GM19397 (cell line): ENCODE measurements at regions not wholly inside any gene's neighbourhood (a gene's known extent, or its start where the extent isn't known, plus 50 kb on each side); places are given as distances from the start of the nearest gene placed in this dataset.
"Not testable (repeated sequence)": the region's sequence is repeated elsewhere in the genome, so short reads cannot be mapped to it uniquely, and the experiment has no call there.

Experiments
- ATAC-seq: cut with Tn5 transposase; IDR thresholded peaks from one replicate; pipeline ENCODE4 v1.9.1; 2021; ENCODE audit warnings: mild to moderate bottlenecking, moderate library complexity; ENCODE audit not compliant: unreplicated experiment

- not testable (repeated sequence) for ATAC-seq
Observed at GRCh38 chr9:17888964-17889363, 310.1 kb downstream of the SH3GL2 start.

- ATAC-seq = no peak
Observed at GRCh38 chr9:17894501-17895160, 315.8 kb downstream of the SH3GL2 start.

DNA sequence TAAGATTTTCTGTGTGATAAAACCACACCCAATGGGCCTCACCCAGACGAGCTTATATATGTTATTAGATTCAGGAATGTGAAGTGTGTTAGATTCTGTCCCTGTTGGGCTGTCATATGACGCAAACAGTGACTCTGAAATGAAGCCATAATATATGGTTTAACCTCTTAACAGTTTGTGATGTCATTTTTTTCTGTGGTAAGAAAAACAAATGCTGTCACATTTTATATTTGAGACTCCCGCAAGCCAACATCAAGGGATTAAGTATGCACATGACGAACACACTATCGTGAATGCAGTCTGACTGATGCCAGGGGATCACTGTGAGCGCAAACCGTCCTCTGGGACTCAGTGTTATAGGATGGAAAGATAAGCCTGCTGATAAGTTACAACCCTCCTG is 321.7 kb downstream of the SH3GL2 start:
- no peak for ATAC-seq

DNA sequence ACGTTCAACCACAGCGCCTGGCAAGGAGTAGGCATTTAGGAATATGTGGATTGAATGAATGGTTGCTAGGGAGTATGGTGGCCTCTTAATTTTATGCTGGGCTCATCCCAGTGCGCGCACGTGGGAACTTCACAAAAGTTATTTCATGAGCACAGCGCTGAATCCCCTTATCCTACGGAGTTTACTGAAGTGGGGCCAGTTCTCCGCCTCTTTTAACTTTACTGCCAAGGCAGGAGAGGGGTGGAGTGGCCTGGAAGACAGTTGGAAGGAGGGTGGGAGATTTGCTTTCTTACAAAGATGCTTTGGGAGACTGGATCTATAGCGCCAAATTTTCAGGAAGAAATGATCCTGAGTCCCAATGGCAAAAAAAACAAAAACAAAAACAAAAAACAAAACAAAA is 326.5 kb downstream of the SH3GL2 start:
- no peak for ATAC-seq

GRCh38 chr9:17905781-17906175 is 326.9 kb downstream of the SH3GL2 start:
- ATAC-seq = no peak

- no peak for ATAC-seq
Observed at GRCh38 chr9:17906176-17906840, 327.4 kb downstream of the SH3GL2 start.

DNA sequence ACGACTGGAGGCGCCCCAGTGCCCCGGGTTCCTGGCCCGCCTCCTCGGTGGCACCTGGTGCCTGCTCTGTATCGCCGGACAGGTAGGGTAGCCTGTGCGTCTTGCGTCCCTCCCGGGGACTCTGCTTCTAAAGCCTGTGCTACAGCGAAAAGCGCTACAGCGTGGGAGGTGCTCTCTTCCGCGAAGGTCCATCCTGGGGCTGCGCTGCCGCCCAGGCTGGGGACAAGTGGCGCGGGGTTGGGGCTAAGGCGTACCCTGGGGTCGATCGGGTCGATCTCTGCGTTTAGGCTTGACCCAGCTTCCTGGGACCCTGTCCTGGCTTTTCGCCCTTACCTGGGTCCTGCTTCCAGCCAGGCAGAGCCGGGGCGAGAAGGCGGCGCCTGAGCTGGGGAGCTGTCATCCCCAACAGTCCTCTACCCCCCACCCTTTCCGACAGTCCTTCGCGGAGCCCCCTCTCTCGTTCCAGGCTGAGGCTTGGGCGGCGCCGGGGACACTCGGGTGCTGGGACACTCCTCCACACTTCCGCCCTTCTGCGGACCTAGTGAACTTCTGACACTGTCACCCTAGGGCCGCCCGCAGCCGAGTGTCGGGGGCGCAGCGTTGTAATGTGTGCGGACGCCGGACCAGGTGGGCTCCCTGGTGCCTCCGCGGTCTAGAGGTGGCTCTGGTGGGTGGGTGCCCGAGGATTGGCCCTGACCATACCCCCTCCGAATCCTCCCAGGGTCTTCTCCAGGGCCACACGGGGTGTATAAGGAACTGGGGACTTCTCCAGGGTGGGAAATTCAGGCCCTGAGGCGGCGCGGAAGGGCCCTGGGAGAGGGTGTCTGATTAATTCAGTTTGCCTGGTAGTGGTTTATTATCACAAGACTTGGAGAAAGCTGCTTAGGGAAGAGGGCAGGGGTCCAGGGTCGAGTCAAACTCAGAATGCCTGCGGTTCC is 328.2 kb downstream of the SH3GL2 start:
- ATAC-seq = no peak

DNA sequence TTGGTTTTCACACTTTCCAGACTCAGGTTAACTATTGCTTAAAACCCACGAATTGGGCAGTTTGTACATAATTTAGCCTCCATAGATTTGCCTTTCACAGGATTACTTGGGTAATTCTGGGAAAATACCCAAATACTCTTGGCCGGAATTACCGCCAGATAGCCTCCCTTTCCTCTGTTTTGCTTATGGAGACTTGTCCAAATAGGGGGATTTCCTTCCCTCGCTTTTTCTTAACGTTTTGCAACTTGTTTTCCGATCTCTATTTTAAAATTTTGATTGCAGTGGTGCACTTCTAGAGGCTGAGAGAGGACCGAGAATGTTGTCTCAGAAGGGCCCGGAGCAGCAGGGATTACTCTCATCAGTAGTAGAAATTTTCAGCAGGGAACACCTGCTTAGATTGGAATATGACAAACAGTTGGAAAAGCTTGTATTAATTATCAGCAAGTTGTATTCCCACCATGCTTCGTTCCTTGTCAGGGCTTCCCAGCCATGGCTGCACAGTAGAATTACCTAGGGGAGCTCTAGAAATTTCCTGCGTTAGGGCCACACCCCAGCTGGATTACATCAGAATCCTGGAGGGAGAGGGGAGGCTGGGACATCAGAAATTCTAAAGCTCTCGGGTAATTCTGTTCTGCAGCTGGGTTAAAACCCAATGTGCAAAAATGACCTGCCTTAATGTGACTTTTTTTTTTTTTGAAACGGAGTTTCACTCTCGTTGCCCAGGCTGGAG is 329.1 kb downstream of the SH3GL2 start:
- ATAC-seq = no peak

DNA sequence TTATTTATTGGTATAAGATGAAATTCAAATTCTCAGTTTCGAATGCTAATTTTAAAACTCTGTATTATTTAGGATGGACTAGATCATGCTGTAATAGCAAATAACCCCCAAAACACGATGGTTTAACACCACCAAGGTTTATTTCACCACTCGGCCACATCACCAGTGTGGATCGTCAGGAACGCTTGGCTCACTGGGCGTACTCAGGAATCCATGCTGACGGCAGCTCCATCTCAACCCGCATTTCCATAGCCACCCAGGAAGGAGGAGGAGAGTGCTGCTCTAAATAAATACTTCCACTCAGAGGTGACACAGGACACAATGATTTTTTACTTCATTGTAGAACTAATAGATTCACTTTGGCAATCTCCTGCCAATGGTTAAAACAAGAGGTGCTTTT is 347.4 kb downstream of the SH3GL2 start:
- no peak for ATAC-seq

DNA sequence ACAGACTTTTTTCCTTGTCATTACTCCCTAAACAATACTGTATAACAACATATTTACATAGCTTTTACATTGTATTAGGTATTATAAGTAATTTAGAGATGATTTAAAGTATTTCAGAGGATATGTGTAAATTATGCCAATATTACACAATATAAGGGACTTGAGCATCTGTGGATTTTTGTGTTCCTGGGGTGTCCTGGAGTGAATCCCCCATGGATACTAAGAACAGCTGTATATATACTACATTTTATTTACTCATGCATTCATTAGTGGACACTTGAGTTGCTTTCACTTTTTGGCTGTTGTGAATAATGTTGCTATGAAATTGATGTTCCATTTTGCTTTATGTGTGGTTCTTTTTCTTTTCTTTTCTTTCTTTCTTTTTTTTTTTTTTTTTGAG is 348.8 kb downstream of the SH3GL2 start:
- no peak for ATAC-seq

- no peak for ATAC-seq
Observed at GRCh38 chr9:17928228-17928627, 349.4 kb downstream of the SH3GL2 start.

GRCh38 chr9:17928768-17929167 is 349.9 kb downstream of the SH3GL2 start:
- ATAC-seq = no peak

DNA sequence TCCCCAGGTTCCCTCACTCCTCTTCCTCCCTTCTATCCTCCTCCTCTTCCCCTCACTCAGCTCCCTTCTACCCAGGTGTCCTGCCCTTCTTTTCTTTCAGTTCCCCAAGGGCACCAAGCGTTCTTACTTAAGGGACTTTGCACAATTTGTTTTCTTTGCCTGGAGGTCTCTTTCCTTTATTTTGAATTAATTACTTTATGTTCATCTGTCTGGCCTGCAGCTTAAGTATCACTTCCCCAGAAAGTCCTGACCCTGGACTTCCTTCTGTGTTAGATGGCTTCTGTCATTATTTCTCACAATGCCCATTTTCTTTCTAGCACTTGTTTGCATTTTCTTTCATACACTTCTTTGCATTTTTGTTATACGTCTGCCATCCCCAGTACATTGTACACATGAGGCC is 350.6 kb downstream of the SH3GL2 start:
- no peak for ATAC-seq

- no peak for ATAC-seq
Observed at GRCh38 chr9:17930071-17930470, 351.2 kb downstream of the SH3GL2 start.

DNA sequence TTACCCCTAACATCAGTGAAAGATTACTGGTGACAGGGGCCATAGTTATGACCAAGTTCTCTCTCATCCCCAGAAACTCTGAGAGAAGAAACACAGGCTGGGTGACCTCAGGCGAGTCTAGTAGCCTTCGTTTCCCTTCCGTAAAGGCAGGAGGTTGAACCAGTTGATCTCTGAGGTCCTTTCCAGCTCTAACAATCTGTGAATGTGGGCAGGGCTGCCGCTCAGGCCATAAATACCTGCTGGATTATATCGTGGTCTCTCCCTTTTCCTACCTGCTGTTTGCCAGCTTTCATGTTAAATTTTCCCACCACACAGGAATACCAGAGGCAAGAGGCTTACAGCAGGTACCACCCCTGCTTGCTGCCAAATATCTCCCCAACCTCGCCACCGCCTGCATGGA is 357.5 kb downstream of the SH3GL2 start:
- no peak for ATAC-seq

- ATAC-seq = no peak
Observed at GRCh38 chr9:17938035-17938655, 359.3 kb downstream of the SH3GL2 start.

DNA sequence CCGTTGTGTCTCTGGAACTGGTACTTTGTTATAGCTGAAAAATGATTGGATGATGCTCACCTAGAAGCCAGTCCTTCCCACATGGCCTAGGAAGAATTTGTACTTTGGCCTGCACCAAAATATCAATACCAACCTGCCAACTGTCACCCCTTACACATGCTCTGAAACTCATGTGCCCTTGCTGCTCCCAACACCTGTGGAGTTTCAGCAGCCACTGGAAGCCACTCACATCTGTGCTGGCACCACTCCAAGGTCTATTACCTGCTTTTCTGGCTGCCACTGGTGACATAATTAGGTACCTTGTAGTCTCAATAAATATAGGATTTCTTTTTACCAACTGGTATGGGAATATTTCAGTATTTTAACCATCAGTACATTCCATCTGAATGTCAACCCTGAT is 363.6 kb downstream of the SH3GL2 start:
- no peak for ATAC-seq

DNA sequence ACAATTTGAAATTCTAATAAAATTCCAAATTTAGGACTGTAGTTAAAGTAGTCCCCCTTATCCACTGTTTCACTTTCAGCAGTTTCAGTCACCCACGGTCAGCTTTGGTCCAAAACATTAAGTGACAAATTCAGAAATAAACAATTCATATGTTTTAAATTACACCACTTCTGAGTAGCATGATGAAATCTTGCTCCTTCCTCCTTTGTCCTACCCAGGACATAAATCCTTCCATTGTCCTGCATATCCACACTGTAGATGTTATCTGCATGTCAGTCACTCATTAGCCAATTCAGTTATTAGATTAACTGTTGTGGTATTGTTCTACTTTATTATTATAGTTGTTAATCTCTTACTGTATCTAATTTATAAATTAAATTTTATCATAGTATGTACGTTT is 376.5 kb downstream of the SH3GL2 start:
- no peak for ATAC-seq

DNA sequence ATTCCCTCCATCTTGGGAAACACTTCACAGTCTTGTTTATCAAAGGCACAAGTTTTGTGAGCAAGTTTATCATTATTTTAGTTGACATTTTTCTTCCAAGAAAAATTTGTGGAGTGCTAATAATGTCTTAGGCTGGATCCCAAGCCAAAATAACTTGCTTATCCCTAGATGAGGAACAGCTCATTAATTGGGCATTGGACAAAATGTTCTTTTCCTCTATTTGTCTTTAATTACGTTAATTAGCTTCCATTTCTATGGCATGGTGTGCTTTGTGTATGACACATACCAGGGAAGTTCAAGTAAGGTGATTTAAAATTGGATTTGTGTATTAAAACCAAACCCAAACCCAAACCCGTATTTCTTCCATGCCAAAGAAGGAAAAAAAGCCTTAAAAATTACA is 379.5 kb downstream of the SH3GL2 start:
- no peak for ATAC-seq

GRCh38 chr9:17962747-17963146 is 383.9 kb downstream of the SH3GL2 start:
- no peak for ATAC-seq

GRCh38 chr9:17963498-17963897 is 384.6 kb downstream of the SH3GL2 start:
- ATAC-seq = no peak
